GM21786 (cell line): ENCODE measurements at regions not wholly inside any gene's neighbourhood (a gene's known extent, or its start where the extent isn't known, plus 50 kb on each side); places are given as distances from the start of the nearest gene placed in this dataset.
"Not testable (repeated sequence)": the region's sequence is repeated elsewhere in the genome, so short reads cannot be mapped to it uniquely, and the experiment has no call there.

Experiments used
- ATAC-seq: cut with Tn5 transposase; IDR thresholded peaks from one replicate; pipeline ENCODE4 v1.9.1; 2021; ENCODE audit not compliant: unreplicated experiment

DNA sequence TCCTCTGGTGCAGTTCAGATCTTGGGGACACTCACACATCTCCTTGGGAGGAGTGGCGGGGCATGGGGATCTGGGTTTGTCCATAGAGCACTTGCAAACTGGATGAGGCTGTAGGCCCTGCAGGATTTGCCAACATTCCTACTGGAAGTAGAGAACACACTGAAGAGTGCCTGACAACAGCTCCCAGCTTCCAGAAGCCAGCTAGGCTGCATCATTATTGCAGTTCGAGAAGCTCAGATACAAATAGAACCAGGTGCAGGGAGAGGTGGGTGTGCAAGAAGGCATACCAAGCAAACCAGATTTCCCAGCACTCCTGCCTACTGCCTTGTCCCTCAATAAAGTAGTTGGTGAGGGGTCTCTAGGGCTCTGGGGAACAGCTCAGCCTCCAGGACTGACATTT is 52.5 kb downstream of the RHOB start:
- ATAC-seq, result no peak

- no peak for ATAC-seq
Measured at GRCh38 chr2:20501974-20502373, 55.1 kb downstream of the RHOB start.

DNA sequence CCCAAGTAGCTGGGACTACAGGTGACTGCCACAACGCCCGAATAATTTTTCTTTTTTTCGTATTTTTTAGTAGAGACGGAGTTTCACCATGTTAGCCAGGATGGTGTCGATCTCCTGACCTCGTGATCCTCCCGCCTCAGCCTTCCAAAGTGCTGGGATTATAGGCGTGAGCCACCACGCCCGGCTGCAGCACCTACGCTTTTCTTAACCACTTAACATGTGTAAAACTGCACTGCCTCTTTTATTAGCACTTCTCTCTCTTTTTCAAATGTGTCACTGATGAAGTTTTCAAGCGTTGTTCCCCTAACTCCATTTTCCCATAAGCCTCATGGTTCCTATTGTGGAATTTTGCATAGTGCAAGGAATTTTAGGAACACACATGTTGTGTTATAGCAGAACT is 55.6 kb downstream of the RHOB start:
- ATAC-seq, result not testable (repeated sequence)

DNA sequence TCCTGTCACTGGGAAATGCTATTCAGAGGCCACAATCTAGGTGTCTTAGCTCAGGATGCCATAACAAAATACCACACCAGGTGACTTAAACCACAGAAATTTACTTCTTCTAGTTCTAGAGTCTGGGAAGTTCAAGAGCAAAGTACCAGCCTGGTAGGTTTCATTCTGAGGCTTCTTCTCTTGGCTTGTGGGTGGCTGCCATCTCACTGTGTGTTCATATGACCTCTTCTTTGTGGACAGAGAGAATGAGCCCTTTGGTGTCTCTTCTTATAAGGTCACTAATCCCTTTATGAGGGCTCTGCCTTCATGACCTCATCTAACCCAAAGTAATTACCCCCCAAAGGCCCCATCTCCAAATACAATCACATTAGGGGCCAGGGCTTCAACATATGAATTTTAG is 57.3 kb downstream of the RHOB start:
- no peak for ATAC-seq

DNA sequence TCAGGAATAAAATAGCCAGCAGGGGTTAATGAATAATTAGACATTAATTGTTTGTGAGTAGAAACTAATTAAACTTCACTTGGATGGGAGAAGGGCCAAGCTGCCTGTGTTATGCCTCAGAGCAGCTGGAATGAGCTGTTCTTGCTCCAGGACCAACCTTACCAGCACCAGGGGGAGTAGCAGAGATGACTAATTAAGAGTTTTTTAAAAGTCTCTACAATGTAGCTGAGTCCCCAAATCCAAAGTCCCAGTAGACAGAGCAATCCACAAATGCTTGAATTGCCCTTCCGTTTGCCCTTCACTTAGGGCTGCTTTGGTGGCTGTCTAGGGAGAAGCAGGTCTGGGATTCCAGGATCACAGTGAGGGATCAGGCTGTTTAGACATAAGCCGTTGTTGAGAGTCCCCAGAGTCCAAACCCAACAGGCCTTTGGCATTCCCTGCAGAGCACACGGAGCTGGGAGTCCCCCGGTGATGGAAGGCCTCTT is 59.4 kb downstream of the RHOB start:
- ATAC-seq, result no peak

DNA sequence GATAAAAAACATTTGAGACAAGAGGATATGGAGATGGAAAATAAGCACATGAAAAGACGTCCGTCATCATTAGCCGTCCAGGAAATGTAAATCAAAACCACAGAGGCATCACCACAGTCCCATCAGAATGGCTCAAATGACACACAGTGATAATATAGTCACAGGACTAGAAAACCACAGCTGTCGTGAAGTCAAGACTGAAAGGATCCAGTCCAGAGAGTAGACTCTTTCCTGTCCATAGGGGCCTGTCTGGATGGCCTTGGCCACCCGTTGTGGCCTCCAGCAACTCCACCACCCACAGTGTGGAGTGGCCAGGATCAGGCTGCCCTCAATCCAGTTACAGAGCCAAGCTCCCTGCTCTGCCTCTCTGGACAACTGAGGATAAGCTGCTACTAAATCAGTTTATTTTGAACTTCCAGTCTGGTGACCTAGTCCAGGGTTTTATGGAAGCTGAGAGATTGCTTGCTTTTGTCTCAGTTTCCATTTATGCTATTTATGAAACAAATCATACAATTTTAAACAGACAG is 60.4 kb downstream of the RHOB start:
- ATAC-seq, result peak; percentile 97

- ATAC-seq, result no peak
Measured at GRCh38 chr2:20507711-20508110, 60.8 kb downstream of the RHOB start.

- ATAC-seq, result no peak
Measured at GRCh38 chr2:20509301-20509769, 62.5 kb downstream of the RHOB start.

DNA sequence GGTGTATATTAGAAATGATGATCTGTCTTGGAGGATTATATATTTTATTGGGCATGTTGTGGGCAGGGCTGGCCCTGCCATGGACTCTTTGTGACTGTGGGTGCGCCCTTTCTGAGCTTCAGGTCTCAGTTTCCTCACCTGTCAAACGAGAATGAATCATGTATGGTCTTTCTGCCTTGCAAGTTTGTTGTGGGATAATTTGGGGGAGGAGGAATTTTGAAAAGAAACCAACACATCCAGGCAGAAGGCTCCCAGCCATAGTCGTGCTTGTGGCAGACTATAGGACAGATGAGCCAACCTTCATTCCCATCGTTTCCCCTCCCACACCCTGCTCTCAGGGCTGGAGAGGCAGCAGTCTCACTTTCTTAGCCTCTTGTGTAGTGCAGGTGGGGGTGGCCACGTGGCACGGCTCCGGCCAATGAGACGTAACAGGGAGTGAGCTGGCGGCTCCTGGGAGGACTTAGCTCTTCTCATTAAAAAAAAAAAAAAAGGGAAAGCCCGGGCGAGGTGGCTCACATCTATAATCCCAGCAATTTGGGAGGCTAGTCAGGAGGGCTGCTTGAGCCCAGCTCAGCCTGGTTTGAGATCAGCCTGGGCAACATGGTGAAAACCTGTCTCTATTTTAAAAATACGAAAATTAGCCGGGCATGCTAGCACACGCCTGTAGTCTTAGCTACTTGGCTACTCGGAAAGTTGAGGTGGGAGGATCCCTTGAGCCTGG is 63.1 kb downstream of the RHOB start:
- no peak for ATAC-seq

- no peak for ATAC-seq
Measured at GRCh38 chr2:20511130-20511529, 64.3 kb downstream of the RHOB start.

- no peak for ATAC-seq
Measured at GRCh38 chr2:20512061-20512605, 65.3 kb downstream of the RHOB start.

GRCh38 chr2:20513946-20514345 is 67.1 kb downstream of the RHOB start:
- ATAC-seq, result no peak

DNA sequence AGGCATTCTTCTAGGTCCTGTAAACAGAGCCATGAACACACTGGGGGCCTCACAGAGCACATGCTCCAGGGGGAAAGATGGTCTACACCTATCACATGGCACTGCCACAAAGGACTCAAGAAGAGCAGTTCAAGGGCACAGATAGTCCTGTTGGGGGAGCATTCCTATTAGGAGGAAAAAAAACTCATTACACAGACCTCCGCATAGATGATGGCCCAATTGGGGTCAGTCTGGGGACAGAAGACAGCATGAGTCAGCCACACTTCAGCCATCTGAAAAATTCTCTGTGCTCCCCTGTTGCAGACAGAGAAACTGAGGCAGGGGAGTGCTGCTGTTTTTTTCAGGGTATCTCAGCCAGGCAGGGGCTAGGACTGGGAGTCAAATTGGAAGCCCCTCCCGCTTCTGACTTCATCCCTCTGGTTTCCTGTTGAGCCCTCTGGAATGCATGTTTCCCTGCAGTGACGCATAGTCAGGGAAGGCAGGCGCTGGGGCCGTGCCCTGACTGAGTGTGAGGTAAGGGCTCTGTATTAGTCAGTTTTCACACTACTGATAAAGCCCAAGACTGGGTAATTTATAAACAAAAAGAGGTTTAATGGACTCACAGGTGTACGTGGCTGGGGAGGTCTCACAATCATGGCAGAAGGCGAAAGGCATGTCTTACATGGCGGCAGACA is 67.9 kb downstream of the RHOB start:
- no peak for ATAC-seq

DNA sequence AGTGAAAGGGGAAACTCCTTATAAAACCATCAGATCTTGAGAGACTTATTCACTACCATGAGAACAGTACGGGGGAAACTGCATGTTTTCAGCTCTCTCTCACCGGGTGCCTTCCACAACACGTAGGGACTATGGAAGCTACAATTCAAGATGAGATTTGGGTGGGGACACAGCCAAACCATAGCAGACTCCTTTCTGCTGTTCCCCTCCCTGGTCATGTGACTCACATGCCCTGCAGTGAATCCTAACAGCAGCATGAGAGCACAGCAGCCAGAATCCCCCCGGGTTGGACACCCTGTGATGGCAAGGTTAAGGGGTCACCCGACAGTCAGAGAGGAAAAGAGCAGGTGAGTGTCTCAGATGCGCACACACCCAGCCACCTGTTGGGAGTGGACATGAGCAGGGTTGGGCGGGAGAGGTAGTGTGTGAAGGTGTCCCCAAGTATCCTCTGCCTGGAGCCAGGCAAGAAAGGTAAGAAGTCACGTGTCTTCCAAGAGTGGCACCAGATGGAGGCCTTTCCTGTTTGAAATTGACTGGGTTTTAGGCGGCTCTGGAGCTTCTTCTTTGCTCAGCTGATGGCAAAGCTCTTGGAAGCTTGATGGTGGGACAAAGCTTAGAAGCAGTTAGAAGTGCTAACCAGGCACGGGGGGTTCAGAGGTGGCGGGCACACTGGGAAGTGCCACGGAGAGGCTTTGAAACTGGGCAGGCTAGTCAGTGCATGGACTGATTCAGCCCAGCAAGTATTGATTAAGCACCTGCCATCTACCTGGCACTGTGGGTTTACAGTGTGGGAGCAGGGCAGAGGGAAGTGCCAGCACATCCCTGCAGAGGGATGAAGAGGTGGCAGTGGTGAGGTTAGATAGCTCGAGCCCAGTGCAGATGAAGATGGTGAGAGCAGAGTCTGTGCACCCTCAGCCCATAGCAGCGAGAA is 68.7 kb downstream of the RHOB start:
- ATAC-seq, result no peak

DNA sequence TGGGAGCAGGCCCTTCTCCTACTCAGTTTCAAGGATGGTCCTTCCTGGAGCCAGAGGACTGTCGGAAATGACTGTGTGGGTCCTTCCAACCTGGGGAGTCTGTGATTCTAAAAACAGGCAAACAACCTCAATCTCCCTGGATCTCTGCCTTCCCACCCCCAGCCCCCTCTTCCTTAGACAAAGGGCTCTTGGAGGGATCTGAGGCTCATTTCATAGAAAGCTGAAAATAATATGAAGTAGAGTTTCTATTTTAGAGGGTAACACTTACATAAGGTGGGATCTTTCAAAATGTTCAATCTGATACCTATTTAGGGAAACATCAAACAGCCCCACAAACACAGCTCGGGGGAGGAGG is 69.4 kb downstream of the RHOB start:
- no peak for ATAC-seq

GRCh38 chr2:20516646-20517341 is 69.9 kb downstream of the RHOB start:
- ATAC-seq, result peak; percentile 93

GRCh38 chr2:20519309-20519708 is 72.4 kb downstream of the RHOB start:
- ATAC-seq, result no peak

DNA sequence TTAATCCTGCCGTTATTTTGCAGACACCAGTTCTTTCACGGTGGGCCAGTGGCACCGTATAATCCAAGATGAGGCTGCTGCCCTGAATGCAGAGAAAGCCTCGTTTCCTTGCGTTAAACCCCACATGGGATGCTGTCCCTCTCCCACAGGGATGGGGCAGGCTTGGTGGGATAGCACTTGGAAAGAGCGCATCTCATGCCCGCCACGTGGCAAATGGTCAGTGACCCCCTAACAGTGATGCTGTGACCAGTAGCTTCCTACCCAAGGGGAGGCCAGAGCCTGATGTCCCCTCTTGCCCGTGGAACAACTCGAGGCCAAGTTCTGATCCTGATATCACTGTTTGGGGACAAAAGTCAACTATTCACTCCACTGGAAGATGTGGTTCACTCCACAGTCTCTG is 73.3 kb downstream of the RHOB start:
- ATAC-seq, result no peak

DNA sequence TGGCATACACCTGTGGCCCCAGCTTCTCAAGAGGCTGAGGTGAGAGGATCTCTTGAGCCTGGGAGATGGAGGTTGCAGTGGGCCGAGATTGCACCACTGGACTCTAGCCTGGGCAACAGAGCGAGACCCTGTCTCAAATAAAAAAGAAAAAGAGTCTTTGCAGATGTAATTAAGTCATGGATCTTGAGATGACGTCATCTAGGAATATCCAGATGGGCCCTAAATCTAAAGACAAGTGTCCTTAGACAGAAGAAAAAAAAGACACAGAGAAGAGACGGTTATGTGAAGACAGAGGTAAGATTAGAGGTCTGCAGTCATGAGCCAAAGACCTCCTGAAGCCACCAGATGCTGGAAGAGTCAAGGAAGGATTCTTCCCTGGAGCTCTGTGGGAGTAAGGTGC is 74.3 kb downstream of the RHOB start:
- no peak for ATAC-seq

DNA sequence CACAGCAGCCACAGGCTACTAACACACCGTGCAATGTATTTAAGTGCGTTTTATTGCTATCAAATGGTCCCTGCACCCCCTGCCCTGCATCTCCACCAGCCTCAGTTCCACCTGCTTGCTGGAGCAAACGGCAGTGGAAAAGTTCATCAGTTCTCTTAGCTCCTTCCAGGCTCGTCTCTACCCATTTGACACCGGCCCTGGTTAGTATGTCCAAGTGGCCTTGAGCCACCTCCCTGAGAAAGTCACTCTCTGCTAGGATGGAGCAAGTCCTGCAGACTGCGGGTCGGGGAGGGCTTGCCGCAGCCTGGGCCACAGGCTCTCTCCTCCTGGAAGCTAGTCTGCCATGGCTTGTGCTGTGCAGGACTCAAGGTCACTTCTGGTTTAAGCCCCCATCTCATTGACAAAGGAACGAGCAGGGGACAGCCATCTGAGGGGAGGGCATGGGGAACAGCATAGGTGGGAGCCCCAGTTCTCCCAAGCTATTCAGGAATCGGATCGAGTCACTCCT is 74.9 kb downstream of the RHOB start:
- ATAC-seq, result no peak
